ENCODE measurements at regions not wholly inside any gene's neighbourhood (a gene's known extent, or its start where the extent isn't known, plus 50 kb on each side); places are given as distances from the start of the nearest gene placed in this dataset.

- no peak for DNase-seq (ENCODE audit: low spot score)
Observed at GRCh38 chr2:157933160-157933920, 57.2 kb upstream of the ACVR1 start.

GRCh38 chr2:157932480-157933159, 56.5 kb upstream of the ACVR1 start:
- DNase-seq (ENCODE audit: low spot score) = peak; percentile 13

GRCh38 chr2:157931542-157931941, 55.4 kb upstream of the ACVR1 start:
- no peak for DNase-seq (ENCODE audit: low spot score)

DNA sequence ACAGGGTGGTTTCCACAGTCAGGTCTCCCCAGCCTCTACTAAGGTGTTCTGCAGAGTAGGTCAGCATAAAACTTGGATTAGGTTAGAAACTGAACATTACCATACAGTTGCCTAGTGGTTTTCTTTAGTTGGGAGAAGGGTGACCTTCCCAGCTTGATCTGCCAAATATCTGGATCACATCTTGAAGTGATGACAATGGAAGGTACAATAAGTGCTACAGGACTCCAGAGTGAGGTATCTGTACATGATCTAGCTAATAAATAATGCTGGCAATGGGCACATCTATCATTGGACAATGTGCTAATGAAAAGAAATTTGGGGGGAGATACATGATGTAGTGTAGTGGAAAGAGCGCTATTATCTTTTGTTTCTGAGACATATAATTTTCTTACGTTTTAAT, 54.6 kb upstream of the ACVR1 start:
- DNase-seq (ENCODE audit: low spot score) = no peak

DNA sequence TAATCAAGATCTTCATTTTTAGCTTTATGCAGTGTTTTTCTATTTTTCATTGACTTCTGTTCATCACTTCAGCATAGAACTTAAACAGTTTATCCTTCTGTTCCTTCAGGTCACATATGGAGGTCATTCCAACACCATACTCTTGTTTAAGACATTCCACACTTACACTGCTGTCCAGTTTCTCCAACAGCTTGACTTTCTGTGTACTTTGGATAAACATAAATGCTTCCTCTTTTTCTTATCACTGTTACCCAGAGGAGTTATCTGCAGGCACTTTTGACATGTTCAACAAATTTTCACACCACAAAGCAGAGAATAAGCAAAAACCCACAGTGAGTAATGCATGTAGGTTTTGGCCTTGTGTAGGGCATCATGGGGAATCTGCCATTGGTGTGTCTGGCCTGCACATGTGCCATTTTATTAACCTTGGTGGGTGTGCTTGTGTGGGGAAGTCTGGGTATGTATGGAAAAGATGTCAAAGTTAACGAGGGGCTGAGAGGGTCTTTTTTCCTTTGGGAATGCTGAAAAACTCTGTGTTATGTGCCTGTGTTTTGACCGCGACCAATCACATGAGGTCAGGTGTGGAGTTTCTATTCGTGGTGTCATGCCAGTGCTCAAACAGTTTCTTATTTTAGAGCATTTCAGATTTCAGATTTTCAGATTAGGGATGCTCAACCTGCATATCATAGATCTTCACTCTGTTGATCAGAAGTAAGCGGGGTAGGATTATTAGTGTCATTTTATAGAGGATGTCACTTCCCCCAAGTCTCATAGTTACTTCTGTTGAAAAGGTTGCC, 53.9 kb upstream of the ACVR1 start:
- no peak for DNase-seq (ENCODE audit: low spot score)

GRCh38 chr2:157928372-157928771, 52.2 kb upstream of the ACVR1 start:
- DNase-seq (ENCODE audit: low spot score) = no peak

DNA sequence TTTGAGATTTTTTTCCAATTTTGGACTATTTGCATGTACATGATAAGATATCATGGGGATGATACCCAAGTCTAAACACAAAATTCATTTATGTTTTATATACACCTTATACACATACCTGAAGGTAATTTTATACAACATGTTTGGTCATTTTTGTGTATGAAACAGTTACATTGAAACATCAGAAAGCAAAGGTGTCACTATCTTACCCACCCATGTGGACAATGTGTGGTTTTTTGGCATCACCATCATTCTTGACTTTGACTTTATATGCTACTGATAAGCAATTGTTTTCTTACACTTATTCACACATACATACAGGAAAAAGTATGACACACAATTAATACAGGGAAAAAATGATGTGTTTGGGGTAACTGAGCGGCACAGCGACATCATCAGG, 51.0 kb upstream of the ACVR1 start:
- no peak for DNase-seq (ENCODE audit: low spot score)

Data from COLO829 (cell line).